Neural progenitor cell (in vitro differentiated cells): ENCODE measurements at regions not wholly inside any gene's neighbourhood (a gene's known extent, or its start where the extent isn't known, plus 50 kb on each side); places are given as distances from the start of the nearest gene placed in this dataset.

ENCODE experiments used
- EZH2 ChIP-seq: fragments of 200-600 bp; sonication (generic); IDR thresholded peaks from 2 replicates; pipeline ENCODE4 v1.6.1; 2017; ENCODE audit warnings: antibody characterized with exemption, mild to moderate bottlenecking, moderate library complexity
- EZH2phosphoT487 ChIP-seq: fragments of 200-600 bp; sonication (generic); IDR thresholded peaks from 2 replicates; pipeline ENCODE4 v1.6.1; 2017; ENCODE audit warnings: antibody characterized with exemption
- TF ChIP-seq, protein P1 (sequence below): fragments of 200-600 bp; sonication (generic); IDR thresholded peaks from 2 replicates; pipeline ENCODE4 v1.5.1; 2017; ENCODE audit warnings: antibody characterized with exemption, mild to moderate bottlenecking

DNA sequence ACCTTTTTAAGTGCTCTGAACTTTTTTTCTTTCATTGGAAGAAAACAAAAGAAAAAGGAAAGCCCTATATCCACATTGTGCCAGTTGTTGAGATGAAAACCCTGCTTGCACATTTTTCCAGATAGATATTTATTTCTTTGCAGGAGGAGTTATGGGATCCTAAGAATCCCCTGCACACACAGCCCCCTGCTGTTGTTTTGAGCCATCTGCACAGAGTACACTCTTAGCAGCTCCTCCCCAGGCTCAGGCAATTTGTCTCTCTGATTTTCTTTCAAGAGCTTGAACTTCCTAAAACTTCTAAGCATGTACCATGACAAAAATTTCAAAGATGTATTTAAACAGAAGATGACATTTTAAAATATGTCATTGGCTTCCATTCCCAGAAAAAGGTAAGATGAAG lies 436.9 kb downstream of the METTL4 start:
- TF ChIP-seq EZH2phosphoT487 (no peak), EZH2 (no peak)
- TF ChIP-seq, protein P1, sequence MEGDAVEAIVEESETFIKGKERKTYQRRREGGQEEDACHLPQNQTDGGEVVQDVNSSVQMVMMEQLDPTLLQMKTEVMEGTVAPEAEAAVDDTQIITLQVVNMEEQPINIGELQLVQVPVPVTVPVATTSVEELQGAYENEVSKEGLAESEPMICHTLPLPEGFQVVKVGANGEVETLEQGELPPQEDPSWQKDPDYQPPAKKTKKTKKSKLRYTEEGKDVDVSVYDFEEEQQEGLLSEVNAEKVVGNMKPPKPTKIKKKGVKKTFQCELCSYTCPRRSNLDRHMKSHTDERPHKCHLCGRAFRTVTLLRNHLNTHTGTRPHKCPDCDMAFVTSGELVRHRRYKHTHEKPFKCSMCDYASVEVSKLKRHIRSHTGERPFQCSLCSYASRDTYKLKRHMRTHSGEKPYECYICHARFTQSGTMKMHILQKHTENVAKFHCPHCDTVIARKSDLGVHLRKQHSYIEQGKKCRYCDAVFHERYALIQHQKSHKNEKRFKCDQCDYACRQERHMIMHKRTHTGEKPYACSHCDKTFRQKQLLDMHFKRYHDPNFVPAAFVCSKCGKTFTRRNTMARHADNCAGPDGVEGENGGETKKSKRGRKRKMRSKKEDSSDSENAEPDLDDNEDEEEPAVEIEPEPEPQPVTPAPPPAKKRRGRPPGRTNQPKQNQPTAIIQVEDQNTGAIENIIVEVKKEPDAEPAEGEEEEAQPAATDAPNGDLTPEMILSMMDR = no peak
